ENCODE measurements at regions not wholly inside any gene's neighbourhood (a gene's known extent, or its start where the extent isn't known, plus 50 kb on each side); places are given as distances from the start of the nearest gene placed in this dataset.

DNA sequence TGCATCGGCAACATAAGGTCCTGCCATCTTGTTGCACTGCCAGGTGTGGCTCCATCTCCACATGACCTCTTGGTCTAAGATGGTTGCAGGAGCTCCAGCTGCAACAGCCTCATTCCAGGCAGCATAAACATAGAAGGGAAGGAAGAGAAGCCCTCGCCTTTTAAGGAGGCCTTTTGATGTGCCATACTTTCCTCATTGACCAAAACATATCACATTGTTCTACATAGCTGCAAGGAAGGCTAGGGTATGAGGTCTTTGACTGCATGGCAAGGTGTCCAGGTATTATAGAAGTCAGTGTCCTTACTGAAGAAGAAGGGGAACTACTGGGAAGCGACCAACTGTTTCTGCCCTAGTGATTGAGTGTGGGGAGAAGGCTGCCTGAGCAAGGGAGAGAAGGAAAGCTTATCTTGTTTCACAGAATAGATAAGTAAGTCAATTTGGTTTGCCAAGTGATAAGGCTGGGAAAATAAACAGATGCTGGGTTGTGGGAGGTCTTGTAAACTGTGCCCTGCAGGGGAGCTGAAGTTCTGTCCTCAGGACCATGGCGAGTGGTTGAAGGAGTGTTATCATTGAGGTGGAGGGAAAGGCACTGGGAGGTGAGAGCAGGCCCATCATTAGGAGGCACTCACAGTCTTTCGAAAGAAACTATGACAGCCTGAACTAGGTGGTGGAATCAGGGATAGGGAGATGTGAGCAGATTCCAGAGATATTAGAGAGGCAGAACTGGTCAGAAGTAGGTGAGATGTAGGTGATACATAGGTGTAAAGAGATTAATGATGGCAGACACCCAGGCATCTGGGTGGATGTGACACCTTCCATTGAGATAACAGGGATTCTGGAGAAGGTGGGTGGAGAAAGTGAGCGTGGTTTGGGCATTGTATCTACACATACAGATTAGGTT is 93.8 kb upstream of the IGF1R start:
- no peak overlapping the region for H2AFZ ChIP-seq (ENCODE audit: low read depth, low read length)
- H3K36me3 ChIP-seq (ENCODE audit: control insufficient read depth in 2 of 2, extremely low read depth in 1 of 2, insufficient read depth in 2 of 2, low read length in 2 of 2), result no peaks in the 10 kb centered on the region
- CTCF ChIA-PET, result no interaction called here
- H3K27ac ChIP-seq (ENCODE audit: insufficient read depth, low read depth, low read length), result no peak overlapping the region
- FAIRE-seq (no peak), DNase-seq (ENCODE audit: low read depth, low spot score) (no peak)
- H3K4me2 ChIP-seq (ENCODE audit: insufficient read depth, low read length), result no peak overlapping the region
- H3K27me3 ChIP-seq (ENCODE audit: control insufficient read depth in 2 of 2, insufficient read depth in 2 of 2, low read length in 2 of 2), result no peaks in the 10 kb centered on the region
- no peak overlapping the region for H3K9ac ChIP-seq (replicated peaks; ENCODE audit: extremely low read depth, insufficient read depth, low read length)
- dilution Hi-C loops (cut with MboI; ENCODE audit: extremely low pct_ligation_motif_present, low sequenced_read_pairs) (no loop called here), intact Hi-C loops (cut with micrococcal nuclease) (no loop called here)
- POLR2A ChIA-PET, result no interaction called here
- BruUV-seq (replicated peaks), result no TSS peak
- H3K79me2 ChIP-seq (ENCODE audit: control insufficient read depth, insufficient read depth, low read length), result no peaks in the 10 kb centered on the region
- no peaks in the 10 kb centered on the region for H3K9me3 ChIP-seq (replicated peaks; ENCODE audit: control insufficient read depth, insufficient read depth, low read length)
- no peaks in the 10 kb centered on the region for H3K9me1 ChIP-seq (replicated peaks; ENCODE audit: control insufficient read depth, extremely low read depth, insufficient read depth, low read length)
- no peaks in the 10 kb centered on the region for H4K20me1 ChIP-seq (replicated peaks; ENCODE audit: control insufficient read depth, extremely low read depth, insufficient read depth, low read length)
- TF ChIP-seq POLR2A (IDR thresholded peaks at IDR 0.05; ENCODE audit: low read depth, low read length) (no peak), EZH2 (IDR thresholded peaks at IDR 0.05; ENCODE audit: borderline replicate concordance, low read depth, low read length, severe bottlenecking) (no peak), MYC (IDR thresholded peaks at IDR 0.05; ENCODE audit: low read depth, low read length) (no peak), JUN (IDR thresholded peaks at IDR 0.05; ENCODE audit: borderline replicate concordance, insufficient read depth, insufficient read length, low read depth) (no peak), GATA2 (IDR thresholded peaks at IDR 0.05; ENCODE audit: insufficient read depth, insufficient read length, low read depth, low read length) (no peak), FOS (IDR thresholded peaks at IDR 0.05; ENCODE audit: borderline replicate concordance, insufficient read depth, low read length) (no peak), POLR2AphosphoS5 (IDR thresholded peaks at IDR 0.05; ENCODE audit: insufficient read depth, low read depth, low read length) (no peak)
- TF ChIP-seq, protein P1, sequence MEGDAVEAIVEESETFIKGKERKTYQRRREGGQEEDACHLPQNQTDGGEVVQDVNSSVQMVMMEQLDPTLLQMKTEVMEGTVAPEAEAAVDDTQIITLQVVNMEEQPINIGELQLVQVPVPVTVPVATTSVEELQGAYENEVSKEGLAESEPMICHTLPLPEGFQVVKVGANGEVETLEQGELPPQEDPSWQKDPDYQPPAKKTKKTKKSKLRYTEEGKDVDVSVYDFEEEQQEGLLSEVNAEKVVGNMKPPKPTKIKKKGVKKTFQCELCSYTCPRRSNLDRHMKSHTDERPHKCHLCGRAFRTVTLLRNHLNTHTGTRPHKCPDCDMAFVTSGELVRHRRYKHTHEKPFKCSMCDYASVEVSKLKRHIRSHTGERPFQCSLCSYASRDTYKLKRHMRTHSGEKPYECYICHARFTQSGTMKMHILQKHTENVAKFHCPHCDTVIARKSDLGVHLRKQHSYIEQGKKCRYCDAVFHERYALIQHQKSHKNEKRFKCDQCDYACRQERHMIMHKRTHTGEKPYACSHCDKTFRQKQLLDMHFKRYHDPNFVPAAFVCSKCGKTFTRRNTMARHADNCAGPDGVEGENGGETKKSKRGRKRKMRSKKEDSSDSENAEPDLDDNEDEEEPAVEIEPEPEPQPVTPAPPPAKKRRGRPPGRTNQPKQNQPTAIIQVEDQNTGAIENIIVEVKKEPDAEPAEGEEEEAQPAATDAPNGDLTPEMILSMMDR (IDR thresholded peaks at IDR 0.05; ENCODE audit: extremely low read depth in 1 of 2, insufficient read depth in 1 of 2, low read depth in 1 of 2, low read length in 2 of 2), result no peak
- TF ChIP-seq, protein P2, sequence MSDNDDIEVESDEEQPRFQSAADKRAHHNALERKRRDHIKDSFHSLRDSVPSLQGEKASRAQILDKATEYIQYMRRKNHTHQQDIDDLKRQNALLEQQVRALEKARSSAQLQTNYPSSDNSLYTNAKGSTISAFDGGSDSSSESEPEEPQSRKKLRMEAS (IDR thresholded peaks at IDR 0.05; ENCODE audit: insufficient read depth, insufficient read length), result no peak
- H3K4me3 ChIP-seq (replicated peaks in 1 of 3; ENCODE audit: insufficient read depth in 1 of 3, low read depth in 1 of 3, low read length in 3 of 3), result no peak overlapping the region
- no peaks in the 10 kb centered on the region for H3K4me1 ChIP-seq (ENCODE audit: control insufficient read depth, extremely low read depth, insufficient read depth, low read length)
